Esophagus squamous epithelium (tissue), 5 donors: ENCODE measurements at regions not wholly inside any gene's neighbourhood (a gene's known extent, or its start where the extent isn't known, plus 50 kb on each side); places are given as distances from the start of the nearest gene placed in this dataset.
A peak's percentile ranks its signal among the peaks of the same experiment; 100 is the strongest.

ENCODE experiments used
- DNase-seq: peaks from one replicate; lab custom pipeline; 2025; lab: John Stamatoyannopoulos, UW
- H3K27ac ChIP-seq, 4 donors: fragments of 200-600 bp; sonication (generic); one replicate each; pipeline ENCODE4 v1.5.1; 2016 to 2019; ENCODE audit warnings: mild to moderate bottlenecking in 1 of 4
- H3K27me3 ChIP-seq, 4 donors: fragments of 200-600 bp; sonication (generic); 1 replicate in 3 of 4; 2 replicates in 1 of 4; pipeline versions ENCODE4 v1.5.1 to v1.6.0; 2017 to 2021; ENCODE audit warnings: antibody characterized with exemption in 1 of 4
- H3K36me3 ChIP-seq, 3 donors: fragments of 200-600 bp; sonication (generic); one replicate each; pipeline ENCODE4 v1.5.1; 2016 to 2019
- H3K4me1 ChIP-seq, 3 donors: fragments of 200-600 bp; sonication (generic); one replicate each; pipeline ENCODE4 v1.5.1; 2017 to 2019
- H3K4me3 ChIP-seq, 4 donors: fragments of 200-600 bp; sonication (generic); 1 replicate in 3 of 4; 2 replicates in 1 of 4; pipeline ENCODE4 v1.5.1; 2016 to 2019; ENCODE audit warnings: mild to moderate bottlenecking in 2 of 4, moderate library complexity in 1 of 4
- H3K9me3 ChIP-seq, 3 donors: fragments of 200-600 bp; sonication (generic); one replicate each; pipeline ENCODE4 v1.5.1; 2016 to 2019
- CTCF ChIP-seq, 6 experiments: fragments of 450-650 bp in 4 of 6; fragments of 200-600 bp in 2 of 6; sonication (generic) in 2 of 6; IDR thresholded peaks; one replicate each; pipeline ENCODE4 v1.5.1; 2016 to 2019; ENCODE audit warnings: antibody characterized with exemption in 6 of 6, mild to moderate bottlenecking in 4 of 6, moderate library complexity in 4 of 6
- POLR2A ChIP-seq, 4 donors: fragments of 450-650 bp; IDR thresholded peaks; one replicate each; pipeline ENCODE4 v1.6.1; 2017; ENCODE audit warnings: antibody characterized with exemption in 4 of 4, mild to moderate bottlenecking in 4 of 4, moderate library complexity in 3 of 4
- WGBS, 2 donors: methylation state at CpG; one replicate each; pipeline ENCODE4 v1.1.5; 2018; 5-methylcytosine and 5-hydroxymethylcytosine counted together
- intact Hi-C: fragments of 100-400 bp; cut with DNase I; formaldehyde crosslinking; loops from one replicate; pipeline ENCODE4 v1.15.0; 2022
- donor health status: DM: yes; HTN: yes; CAD: no.

GRCh38 chr11:109996060-109996459 lies 97.1 kb upstream of the ZC3H12C start:
- no peaks in the 10 kb centered on the region for H3K4me1 ChIP-seq
- no peaks in the 10 kb centered on the region for H3K36me3 ChIP-seq
- TF ChIP-seq CTCF (IDR thresholded peaks at IDR 0.05) = no peak
- no peak for TF ChIP-seq POLR2A (IDR thresholded peaks at IDR 0.05)
- H3K27ac ChIP-seq = no peak overlapping the region
- no peaks in the 10 kb centered on the region for H3K27me3 ChIP-seq
- intact Hi-C loops = no loop called here
- no peaks in the 10 kb centered on the region for H3K9me3 ChIP-seq
- no peak for DNase-seq
- H3K4me3 ChIP-seq = no peak overlapping the region

GRCh38 chr11:109998921-109999320 lies 94.3 kb upstream of the ZC3H12C start:
- WGBS, 2 donors = 70 to 75% methylated on average over 3 of the region's 3 CpGs
- Histone ChIP-seq H3K4me3 (no peak overlapping the region), H3K27ac (peak overlapping the region in 1 of 4 donors; percentile 18), H3K27me3 (no peaks in the 10 kb centered on the region), H3K36me3 (no peaks in the 10 kb centered on the region), H3K4me1 (no peaks in the 10 kb centered on the region), H3K9me3 (no peaks in the 10 kb centered on the region)
- TF ChIP-seq POLR2A (IDR thresholded peaks at IDR 0.05) (no peak), CTCF (IDR thresholded peaks at IDR 0.05) (no peak)
- intact Hi-C loops = no loop called here
- DNase-seq = no peak

GRCh38 chr11:110000031-110000502 lies 93.1 kb upstream of the ZC3H12C start:
- H3K27ac ChIP-seq = peak overlapping the region in 1 of 4 donors; percentile 48
- no peaks in the 10 kb centered on the region for H3K9me3 ChIP-seq
- no peaks in the 10 kb centered on the region for H3K27me3 ChIP-seq
- DNase-seq = no peak
- H3K4me1 ChIP-seq = no peaks in the 10 kb centered on the region
- H3K36me3 ChIP-seq = no peaks in the 10 kb centered on the region
- H3K4me3 ChIP-seq = no peak overlapping the region
- 31 to 47% methylated on average over 6 of the region's 6 CpGs for WGBS, 2 donors
- TF ChIP-seq POLR2A (IDR thresholded peaks at IDR 0.05) (no peak), CTCF (IDR thresholded peaks at IDR 0.05) (no peak)
- intact Hi-C loops = no loop called here

- H3K27ac ChIP-seq = peak overlapping the region in 2 of 4 donors; percentile 19 to 48
- no peaks in the 10 kb centered on the region for H3K27me3 ChIP-seq
- DNase-seq = no peak
- intact Hi-C loops = no loop called here
- no peaks in the 10 kb centered on the region for H3K9me3 ChIP-seq
- TF ChIP-seq CTCF (IDR thresholded peaks at IDR 0.05) (no peak), POLR2A (IDR thresholded peaks at IDR 0.05) (no peak)
- WGBS, 2 donors = 61% methylated on average over 3 of the region's 3 CpGs
- no peaks in the 10 kb centered on the region for H3K4me1 ChIP-seq
- no peaks in the 10 kb centered on the region for H3K36me3 ChIP-seq
- no peak overlapping the region for H3K4me3 ChIP-seq
These were observed 92.3 kb upstream of the ZC3H12C start for GRCh38 chr11:110000850-110001249.

- Histone ChIP-seq H3K9me3 (no peaks in the 10 kb centered on the region), H3K36me3 (no peaks in the 10 kb centered on the region), H3K4me1 (no peaks in the 10 kb centered on the region), H3K27ac (no peak overlapping the region), H3K4me3 (no peak overlapping the region), H3K27me3 (no peaks in the 10 kb centered on the region)
- no peak for DNase-seq
- WGBS, 2 donors = 76 to 79% methylated on average over 3 of the region's 3 CpGs
- intact Hi-C loops = no loop called here
- no peak for TF ChIP-seq CTCF (IDR thresholded peaks at IDR 0.05)
- TF ChIP-seq POLR2A (IDR thresholded peaks at IDR 0.05) = no peak
These were observed 89.8 kb upstream of the ZC3H12C start for GRCh38 chr11:110003426-110003825.
